Neural progenitor cell (in vitro differentiated cells): ENCODE measurements at regions not wholly inside any gene's neighbourhood (a gene's known extent, or its start where the extent isn't known, plus 50 kb on each side); places are given as distances from the start of the nearest gene placed in this dataset.

ENCODE experiments used
- CTCF ChIP-seq: fragments of 200-600 bp; sonication (generic); IDR thresholded peaks from 2 replicates; pipeline ENCODE4 v1.5.1; 2017; ENCODE audit warnings: antibody characterized with exemption, mild to moderate bottlenecking
- EZH2 ChIP-seq: fragments of 200-600 bp; sonication (generic); IDR thresholded peaks from 2 replicates; pipeline ENCODE4 v1.6.1; 2017; ENCODE audit warnings: antibody characterized with exemption, mild to moderate bottlenecking, moderate library complexity
- EZH2phosphoT487 ChIP-seq: fragments of 200-600 bp; sonication (generic); IDR thresholded peaks from 2 replicates; pipeline ENCODE4 v1.6.1; 2017; ENCODE audit warnings: antibody characterized with exemption

DNA sequence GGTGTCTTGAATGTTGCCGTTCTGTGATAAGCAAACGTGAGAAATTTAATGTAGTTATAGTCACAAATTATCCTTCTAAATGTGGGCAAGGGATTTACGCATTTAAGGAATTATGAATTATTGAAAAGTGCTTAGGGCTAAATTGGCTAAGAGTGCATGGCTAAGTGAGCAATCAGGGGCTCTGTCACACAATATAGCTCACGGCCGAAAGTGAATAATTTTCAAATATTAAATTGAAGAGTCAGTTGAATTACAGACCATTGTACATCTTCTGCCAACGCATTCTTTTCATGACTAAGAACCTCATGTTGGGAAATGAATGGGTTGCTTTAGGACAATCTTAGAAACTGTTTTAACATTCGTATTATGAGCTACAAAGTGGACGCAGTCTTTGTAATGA, 1832.9 kb upstream of the LRRTM1 start:
- TF ChIP-seq CTCF, result no peak
- no peak for TF ChIP-seq EZH2
- no peak for TF ChIP-seq EZH2phosphoT487
